Stimulated activated CD4-positive, alpha-beta T cell treated with anti-CD3 and anti-CD28 coated beads, Interleukin-2, amount 100 ng/mL, for 48 hours (primary cell): ENCODE measurements at regions not wholly inside any gene's neighbourhood (a gene's known extent, or its start where the extent isn't known, plus 50 kb on each side); places are given as distances from the start of the nearest gene placed in this dataset.

Experiments used
- DNase-seq, 2 donors: peaks; one replicate each; pipeline ENCODE4 v3.0.0-alpha.2; 2020

GRCh38 chr5:30932273-30933017 lies 261.0 kb upstream of the CDH6 start:
- no peak for DNase-seq

- DNase-seq = no peak
These were observed 262.8 kb upstream of the CDH6 start for GRCh38 chr5:30930736-30931135.

GRCh38 chr5:30928956-30929355 lies 264.5 kb upstream of the CDH6 start:
- DNase-seq = no peak

- DNase-seq = no peak
These were observed 267.3 kb upstream of the CDH6 start for GRCh38 chr5:30926218-30926617.

GRCh38 chr5:30921388-30921787 lies 272.1 kb upstream of the CDH6 start:
- no peak for DNase-seq

GRCh38 chr5:30918171-30918570 lies 275.3 kb upstream of the CDH6 start:
- no peak for DNase-seq

GRCh38 chr5:30908356-30908755 lies 285.1 kb upstream of the CDH6 start:
- DNase-seq = no peak

GRCh38 chr5:30900367-30900766 lies 293.1 kb upstream of the CDH6 start:
- DNase-seq = no peak

- DNase-seq = no peak
These were observed 298.7 kb upstream of the CDH6 start for GRCh38 chr5:30894811-30895210.

- no peak for DNase-seq
These were observed 301.8 kb upstream of the CDH6 start for GRCh38 chr5:30891660-30892059.

GRCh38 chr5:30890377-30890776 lies 303.1 kb upstream of the CDH6 start:
- no peak for DNase-seq

GRCh38 chr5:30880514-30880913 lies 313.0 kb upstream of the CDH6 start:
- no peak for DNase-seq

- DNase-seq = no peak
These were observed 313.6 kb upstream of the CDH6 start for GRCh38 chr5:30879887-30880286.

GRCh38 chr5:30878746-30879145 lies 314.7 kb upstream of the CDH6 start:
- DNase-seq = no peak

- DNase-seq = no peak
These were observed 315.2 kb upstream of the CDH6 start for GRCh38 chr5:30878296-30878695.

GRCh38 chr5:30874241-30875034 lies 319.0 kb upstream of the CDH6 start:
- DNase-seq = no peak

- DNase-seq = no peak
These were observed 322.3 kb upstream of the CDH6 start for GRCh38 chr5:30871196-30871595.

- no peak for DNase-seq
These were observed 325.8 kb upstream of the CDH6 start for GRCh38 chr5:30867711-30868110.

GRCh38 chr5:30866142-30866541 lies 327.3 kb upstream of the CDH6 start:
- DNase-seq = no peak

- DNase-seq = no peak
These were observed 337.2 kb upstream of the CDH6 start for GRCh38 chr5:30856242-30856641.

- no peak for DNase-seq
These were observed 340.3 kb upstream of the CDH6 start for GRCh38 chr5:30853158-30853557.

- DNase-seq = no peak
These were observed 342.6 kb upstream of the CDH6 start for GRCh38 chr5:30850866-30851265.

- DNase-seq = no peak
These were observed 343.4 kb upstream of the CDH6 start for GRCh38 chr5:30849931-30850710.

GRCh38 chr5:30846171-30846570 lies 347.3 kb upstream of the CDH6 start:
- DNase-seq = no peak
